Activated gamma-delta T cell treated with anti-CD3 and anti-CD28 coated beads, Interleukin-2, amount 50 U/mL, for 16 hours (primary cell): ENCODE measurements at regions not wholly inside any gene's neighbourhood (a gene's known extent, or its start where the extent isn't known, plus 50 kb on each side); places are given as distances from the start of the nearest gene placed in this dataset.

ENCODE experiments used
- DNase-seq: peaks from one replicate; pipeline ENCODE4 v3.0.0-alpha.2; 2020; ENCODE audit warnings: low read depth

GRCh38 chr1:87560601-87561360 lies 232.1 kb downstream of the LMO4 start:
- DNase-seq = no peak

GRCh38 chr1:87563211-87563610 lies 234.5 kb downstream of the LMO4 start:
- no peak for DNase-seq

GRCh38 chr1:87565861-87566260 lies 237.2 kb downstream of the LMO4 start:
- DNase-seq = no peak

GRCh38 chr1:87568005-87568404 lies 239.3 kb downstream of the LMO4 start:
- no peak for DNase-seq

- DNase-seq = no peak
Observed at GRCh38 chr1:87568911-87569310, 240.2 kb downstream of the LMO4 start.

GRCh38 chr1:87572008-87572407 lies 243.3 kb downstream of the LMO4 start:
- no peak for DNase-seq

GRCh38 chr1:87572891-87573290 lies 244.2 kb downstream of the LMO4 start:
- DNase-seq = no peak

- no peak for DNase-seq
Observed at GRCh38 chr1:87575528-87575927, 246.8 kb downstream of the LMO4 start.

- DNase-seq = no peak
Observed at GRCh38 chr1:87578464-87578863, 249.8 kb downstream of the LMO4 start.

GRCh38 chr1:87583459-87583858 lies 254.8 kb downstream of the LMO4 start:
- DNase-seq = no peak

GRCh38 chr1:87584586-87584985 lies 255.9 kb downstream of the LMO4 start:
- DNase-seq = no peak

GRCh38 chr1:87586501-87586900 lies 257.8 kb downstream of the LMO4 start:
- DNase-seq = no peak

GRCh38 chr1:87588495-87588894 lies 259.8 kb downstream of the LMO4 start:
- no peak for DNase-seq

- DNase-seq = no peak
Observed at GRCh38 chr1:87591492-87591891, 262.8 kb downstream of the LMO4 start.

- DNase-seq = no peak
Observed at GRCh38 chr1:87592156-87592555, 263.5 kb downstream of the LMO4 start.

- no peak for DNase-seq
Observed at GRCh38 chr1:87594736-87595383, 266.2 kb downstream of the LMO4 start.

GRCh38 chr1:87595384-87595781 lies 266.7 kb downstream of the LMO4 start:
- DNase-seq = no peak

GRCh38 chr1:87598429-87598828 lies 269.7 kb downstream of the LMO4 start:
- DNase-seq = no peak

- DNase-seq = no peak
Observed at GRCh38 chr1:87599569-87599968, 270.9 kb downstream of the LMO4 start.

- DNase-seq = no peak
Observed at GRCh38 chr1:87600055-87600850, 271.6 kb downstream of the LMO4 start.

- no peak for DNase-seq
Observed at GRCh38 chr1:87600854-87601253, 272.2 kb downstream of the LMO4 start.

GRCh38 chr1:87603626-87604025 lies 274.9 kb downstream of the LMO4 start:
- DNase-seq = no peak

GRCh38 chr1:87612956-87613355 lies 284.3 kb downstream of the LMO4 start:
- DNase-seq = no peak
